ENCODE measurements at regions not wholly inside any gene's neighbourhood (a gene's known extent, or its start where the extent isn't known, plus 50 kb on each side); places are given as distances from the start of the nearest gene placed in this dataset.

DNA sequence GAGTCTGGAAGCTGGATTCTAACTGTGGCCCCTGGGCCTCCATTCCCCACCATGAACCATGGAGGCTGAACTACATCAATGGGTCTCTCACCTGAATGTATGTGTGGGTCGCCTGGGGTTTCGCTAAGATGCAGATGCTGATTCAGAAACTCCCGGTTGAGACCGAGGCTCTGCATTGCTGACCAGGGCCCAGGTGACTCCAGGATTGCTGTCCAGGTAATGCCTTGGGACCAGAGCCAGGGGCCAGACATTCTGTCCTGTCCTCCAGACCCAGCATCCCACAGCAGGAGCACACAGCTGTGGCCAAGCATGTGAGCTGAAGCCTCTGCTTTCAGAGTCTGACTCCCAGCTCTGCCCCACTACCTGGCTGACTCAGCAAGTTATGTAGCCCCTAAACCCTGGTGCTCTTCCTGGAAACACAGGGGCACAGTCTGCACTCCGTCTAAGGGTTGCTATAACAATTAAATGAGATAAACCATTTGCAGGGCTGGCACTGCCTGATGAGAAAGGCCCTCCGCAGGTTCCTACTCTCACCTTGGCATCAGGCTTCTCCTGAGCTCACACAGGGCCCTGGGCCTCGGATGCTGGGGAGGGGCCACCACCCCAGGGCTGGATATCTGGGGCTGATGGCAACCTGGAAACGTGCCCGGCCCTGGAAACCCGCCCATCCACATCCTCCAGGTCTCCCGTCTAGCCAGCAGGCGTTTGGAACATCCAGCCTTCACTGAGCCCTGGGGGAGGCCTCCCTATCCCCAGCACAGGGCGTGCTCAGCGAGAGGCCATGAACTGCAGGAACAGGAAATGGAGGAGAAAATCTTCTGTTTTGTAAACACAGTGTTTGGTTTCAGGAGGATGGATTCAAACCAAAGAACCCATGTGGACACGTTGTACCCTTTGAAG, 175.7 kb downstream of the DLL1 start:
- no peaks in the 10 kb centered on the region for H3K4me1 Mint-ChIP-seq (ENCODE audit: low read depth)
- peak overlapping the region; percentile 7 for H3K27ac Mint-ChIP-seq
- peaks cover 8% of the 10 kb centered on the region for H3K27me3 Mint-ChIP-seq
- DNase-seq (ENCODE audit: low spot score, unreplicated experiment), result no peak
- TF ChIP-seq, protein P1, sequence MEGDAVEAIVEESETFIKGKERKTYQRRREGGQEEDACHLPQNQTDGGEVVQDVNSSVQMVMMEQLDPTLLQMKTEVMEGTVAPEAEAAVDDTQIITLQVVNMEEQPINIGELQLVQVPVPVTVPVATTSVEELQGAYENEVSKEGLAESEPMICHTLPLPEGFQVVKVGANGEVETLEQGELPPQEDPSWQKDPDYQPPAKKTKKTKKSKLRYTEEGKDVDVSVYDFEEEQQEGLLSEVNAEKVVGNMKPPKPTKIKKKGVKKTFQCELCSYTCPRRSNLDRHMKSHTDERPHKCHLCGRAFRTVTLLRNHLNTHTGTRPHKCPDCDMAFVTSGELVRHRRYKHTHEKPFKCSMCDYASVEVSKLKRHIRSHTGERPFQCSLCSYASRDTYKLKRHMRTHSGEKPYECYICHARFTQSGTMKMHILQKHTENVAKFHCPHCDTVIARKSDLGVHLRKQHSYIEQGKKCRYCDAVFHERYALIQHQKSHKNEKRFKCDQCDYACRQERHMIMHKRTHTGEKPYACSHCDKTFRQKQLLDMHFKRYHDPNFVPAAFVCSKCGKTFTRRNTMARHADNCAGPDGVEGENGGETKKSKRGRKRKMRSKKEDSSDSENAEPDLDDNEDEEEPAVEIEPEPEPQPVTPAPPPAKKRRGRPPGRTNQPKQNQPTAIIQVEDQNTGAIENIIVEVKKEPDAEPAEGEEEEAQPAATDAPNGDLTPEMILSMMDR (IDR thresholded peaks at IDR 0.05; ENCODE audit: unreplicated experiment), result no peak
- peaks cover 8% of the 10 kb centered on the region for H3K9me3 Mint-ChIP-seq (ENCODE audit: low read depth)
- H3K4me3 Mint-ChIP-seq (ENCODE audit: low read depth), result no peak overlapping the region
- H3K36me3 Mint-ChIP-seq (ENCODE audit: insufficient read depth), result no peaks in the 10 kb centered on the region

DNA sequence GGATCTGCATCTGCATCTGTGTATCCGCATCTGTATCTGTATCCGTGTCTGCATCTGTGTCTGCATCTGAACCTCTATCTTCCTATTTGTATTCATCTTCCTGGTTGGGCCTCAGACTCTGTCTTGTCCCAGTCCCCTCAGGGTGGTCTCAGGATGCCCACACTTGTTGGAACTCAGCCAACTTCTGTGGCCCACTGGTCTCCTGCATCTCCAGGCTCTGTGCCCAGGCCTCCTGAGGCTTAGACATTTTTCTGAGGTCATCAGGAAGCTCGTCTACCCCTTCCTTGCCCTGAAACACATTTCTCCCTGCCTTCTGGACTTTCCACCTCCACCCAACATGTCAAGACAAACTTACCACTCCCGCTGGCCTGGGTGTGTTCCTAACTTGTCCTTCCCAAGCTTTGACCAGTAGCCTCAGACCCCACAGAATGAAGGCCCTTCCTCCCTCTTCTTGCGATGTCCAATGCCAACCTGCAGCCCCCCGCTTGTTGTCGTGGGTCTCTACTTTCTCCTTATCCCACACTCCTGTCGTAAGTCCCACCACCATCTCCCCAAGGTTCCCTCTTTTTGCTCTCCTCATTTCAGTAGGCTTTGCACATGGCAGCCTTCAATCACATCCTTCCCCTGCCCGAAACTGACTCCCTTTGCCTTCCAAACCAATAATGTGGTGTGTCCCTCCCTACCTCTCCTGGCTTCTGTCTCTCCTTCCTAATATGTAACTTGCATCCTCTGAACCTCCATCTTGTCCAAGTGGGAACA, 176.5 kb downstream of the DLL1 start:
- Mint-ChIP-seq H3K9me3 (ENCODE audit: low read depth) (peaks cover 3% of the 10 kb centered on the region), H3K4me1 (ENCODE audit: low read depth) (no peaks in the 10 kb centered on the region), H3K36me3 (ENCODE audit: insufficient read depth) (no peaks in the 10 kb centered on the region), H3K4me3 (ENCODE audit: low read depth) (no peak overlapping the region), H3K27me3 (peaks cover 8% of the 10 kb centered on the region), H3K27ac (peak overlapping the region; percentile 7)
- DNase-seq (ENCODE audit: low spot score, unreplicated experiment), result no peak
- TF ChIP-seq, protein P1 (IDR thresholded peaks at IDR 0.05; ENCODE audit: unreplicated experiment), result no peak

DNA sequence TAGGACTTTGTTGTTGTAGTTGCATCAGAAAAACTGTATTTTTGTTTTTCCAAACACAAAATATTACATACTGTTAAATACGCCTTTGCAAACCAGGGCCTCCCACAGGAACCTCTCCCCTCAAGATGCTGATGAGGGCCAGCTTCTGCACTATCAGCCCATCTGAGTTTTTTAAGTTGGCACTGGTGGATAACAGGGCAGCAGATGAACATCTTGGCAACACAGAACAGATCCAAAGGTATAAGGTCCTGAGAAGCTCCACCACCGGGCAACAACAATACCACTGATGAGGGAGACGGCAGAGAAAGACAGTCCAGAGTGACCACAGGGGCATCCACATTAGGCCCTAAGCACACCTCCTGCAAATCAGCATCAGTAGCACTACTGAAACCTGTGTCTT, 177.7 kb downstream of the DLL1 start:
- H3K4me3 Mint-ChIP-seq (ENCODE audit: low read depth), result no peak overlapping the region
- no peak for DNase-seq (ENCODE audit: low spot score, unreplicated experiment)
- no peaks in the 10 kb centered on the region for H3K9me3 Mint-ChIP-seq (ENCODE audit: low read depth)
- no peaks in the 10 kb centered on the region for H3K4me1 Mint-ChIP-seq (ENCODE audit: low read depth)
- no peak overlapping the region for H3K27ac Mint-ChIP-seq
- peaks cover 11% of the 10 kb centered on the region for H3K27me3 Mint-ChIP-seq
- TF ChIP-seq, protein P1 (IDR thresholded peaks at IDR 0.05; ENCODE audit: unreplicated experiment), result no peak
- no peaks in the 10 kb centered on the region for H3K36me3 Mint-ChIP-seq (ENCODE audit: insufficient read depth)

- no peaks in the 10 kb centered on the region for H3K9me3 Mint-ChIP-seq (ENCODE audit: low read depth)
- DNase-seq (ENCODE audit: low spot score, unreplicated experiment), result no peak
- H3K27ac Mint-ChIP-seq, result no peak overlapping the region
- no peaks in the 10 kb centered on the region for H3K36me3 Mint-ChIP-seq (ENCODE audit: insufficient read depth)
- H3K4me1 Mint-ChIP-seq (ENCODE audit: low read depth), result no peaks in the 10 kb centered on the region
- peaks cover 15% of the 10 kb centered on the region for H3K27me3 Mint-ChIP-seq
- H3K4me3 Mint-ChIP-seq (ENCODE audit: low read depth), result no peak overlapping the region
- TF ChIP-seq, protein P1 (IDR thresholded peaks at IDR 0.05; ENCODE audit: unreplicated experiment), result no peak
Measured at GRCh38 chr6:170112583-170112860, 178.4 kb downstream of the DLL1 start.

- Mint-ChIP-seq H3K36me3 (ENCODE audit: insufficient read depth) (no peaks in the 10 kb centered on the region), H3K27ac (no peak overlapping the region), H3K4me1 (ENCODE audit: low read depth) (no peaks in the 10 kb centered on the region), H3K27me3 (peaks cover 19% of the 10 kb centered on the region), H3K9me3 (ENCODE audit: low read depth) (no peaks in the 10 kb centered on the region), H3K4me3 (ENCODE audit: low read depth) (no peak overlapping the region)
- TF ChIP-seq, protein P1 (IDR thresholded peaks at IDR 0.05; ENCODE audit: unreplicated experiment), result no peak
- DNase-seq (ENCODE audit: low spot score, unreplicated experiment), result no peak
Measured at GRCh38 chr6:170111816-170112582, 178.9 kb downstream of the DLL1 start.
